Calu3 (cell line): ENCODE measurements at regions not wholly inside any gene's neighbourhood (a gene's known extent, or its start where the extent isn't known, plus 50 kb on each side); places are given as distances from the start of the nearest gene placed in this dataset.

Experiments
- BruUV-seq: library from RNA; stranded (reverse); fragments of 400-500 nt; replicated peaks from 2 replicates; lab custom pipeline; 2021; lab: Mats Ljungman, UMichigan
- CTCF ChIA-PET: fragments of 300-600 bp; sonication (Branson Sonifier 250); formaldehyde crosslinking; loops from one replicate; lab custom pipeline; 2022; ENCODE audit warnings: antibody characterized with exemption; lab: Charles Lee
- DNase-seq: peaks from one replicate; pipeline ENCODE4 v3.0.0; 2022
- H3K27ac Mint-ChIP-seq: one replicate; pipeline ENCODE4 v1.8.0; 2022; ENCODE audit warnings: mixed read lengths; ENCODE audit not compliant: unreplicated experiment
- H3K27me3 Mint-ChIP-seq: one replicate; pipeline ENCODE4 v1.8.0; 2022; ENCODE audit warnings: mixed read lengths; ENCODE audit not compliant: unreplicated experiment
- H3K36me3 Mint-ChIP-seq: one replicate; pipeline ENCODE4 v1.8.0; 2022; ENCODE audit warnings: mild to moderate bottlenecking, moderate library complexity, mixed read lengths; ENCODE audit not compliant: insufficient read depth, unreplicated experiment
- H3K4me1 Mint-ChIP-seq: one replicate; pipeline ENCODE4 v1.8.0; 2022; ENCODE audit warnings: mild to moderate bottlenecking, low read depth, mixed read lengths; ENCODE audit not compliant: unreplicated experiment
- H3K4me3 Mint-ChIP-seq: one replicate; pipeline ENCODE4 v1.8.0; 2022; ENCODE audit warnings: mild to moderate bottlenecking, low read depth, moderate library complexity, mixed read lengths; ENCODE audit not compliant: unreplicated experiment
- H3K9me3 Mint-ChIP-seq: one replicate; pipeline ENCODE4 v1.8.0; 2022; ENCODE audit warnings: low read depth, mixed read lengths; ENCODE audit not compliant: unreplicated experiment
- intact Hi-C: fragments of 100-400 bp; cut with micrococcal nuclease; formaldehyde crosslinking; loops from one replicate; pipeline ENCODE4 v1.10.0; 2022; ENCODE audit not compliant: unreplicated experiment
- TF ChIP-seq, protein P1 (sequence below): fragments of 200-600 bp; IDR thresholded peaks from one replicate; pipeline ENCODE4 v1.8.0; 2022; ENCODE audit warnings: antibody characterized with exemption; ENCODE audit not compliant: unreplicated experiment

DNA sequence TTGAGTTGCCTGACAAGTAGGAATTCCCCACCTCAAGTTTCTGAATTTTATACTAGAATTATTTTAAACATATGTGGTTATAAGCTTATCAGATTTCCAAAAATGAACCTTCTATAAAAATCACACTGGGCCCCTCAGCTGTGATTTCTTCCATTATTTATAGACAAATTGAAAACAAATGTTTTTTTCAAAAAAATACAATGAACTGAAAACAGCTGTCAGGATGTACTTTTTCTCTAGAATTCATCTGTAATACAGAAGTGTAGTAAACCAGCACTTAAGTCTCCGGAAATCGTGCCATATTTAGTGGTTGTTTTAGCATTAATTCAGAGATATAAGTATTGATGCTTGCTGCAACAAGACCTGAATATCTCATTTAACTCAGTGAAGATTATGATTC, 74.0 kb downstream of the SPRY1 start:
- intact Hi-C loops: loop anchor here (10.0 kb wide), 1 partner anchor 184 kb away; no protein-coding TSS in a partner anchor
- Mint-ChIP-seq H3K36me3 (no peaks in the 10 kb centered on the region), H3K4me1 (no peaks in the 10 kb centered on the region), H3K27me3 (no peaks in the 10 kb centered on the region), H3K9me3 (no peaks in the 10 kb centered on the region), H3K27ac (no peak overlapping the region), H3K4me3 (no peak overlapping the region)
- CTCF ChIA-PET: no interaction called here
- TF ChIP-seq, protein P1, sequence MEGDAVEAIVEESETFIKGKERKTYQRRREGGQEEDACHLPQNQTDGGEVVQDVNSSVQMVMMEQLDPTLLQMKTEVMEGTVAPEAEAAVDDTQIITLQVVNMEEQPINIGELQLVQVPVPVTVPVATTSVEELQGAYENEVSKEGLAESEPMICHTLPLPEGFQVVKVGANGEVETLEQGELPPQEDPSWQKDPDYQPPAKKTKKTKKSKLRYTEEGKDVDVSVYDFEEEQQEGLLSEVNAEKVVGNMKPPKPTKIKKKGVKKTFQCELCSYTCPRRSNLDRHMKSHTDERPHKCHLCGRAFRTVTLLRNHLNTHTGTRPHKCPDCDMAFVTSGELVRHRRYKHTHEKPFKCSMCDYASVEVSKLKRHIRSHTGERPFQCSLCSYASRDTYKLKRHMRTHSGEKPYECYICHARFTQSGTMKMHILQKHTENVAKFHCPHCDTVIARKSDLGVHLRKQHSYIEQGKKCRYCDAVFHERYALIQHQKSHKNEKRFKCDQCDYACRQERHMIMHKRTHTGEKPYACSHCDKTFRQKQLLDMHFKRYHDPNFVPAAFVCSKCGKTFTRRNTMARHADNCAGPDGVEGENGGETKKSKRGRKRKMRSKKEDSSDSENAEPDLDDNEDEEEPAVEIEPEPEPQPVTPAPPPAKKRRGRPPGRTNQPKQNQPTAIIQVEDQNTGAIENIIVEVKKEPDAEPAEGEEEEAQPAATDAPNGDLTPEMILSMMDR: no peak
- no TSS peak for BruUV-seq
- no peak for DNase-seq

- peaks cover 4% of the 10 kb centered on the region for H3K4me1 Mint-ChIP-seq
- BruUV-seq: no TSS peak
- TF ChIP-seq, protein P1: no peak
- H3K9me3 Mint-ChIP-seq: no peaks in the 10 kb centered on the region
- no peaks in the 10 kb centered on the region for H3K27me3 Mint-ChIP-seq
- DNase-seq: no peak
- intact Hi-C loops: loop anchor here (10.0 kb wide), 1 partner anchor 183 kb away; no protein-coding TSS in a partner anchor
- no peak overlapping the region for H3K4me3 Mint-ChIP-seq
- CTCF ChIA-PET: no interaction called here
- no peak overlapping the region for H3K27ac Mint-ChIP-seq
- no peaks in the 10 kb centered on the region for H3K36me3 Mint-ChIP-seq
Observed at GRCh38 chr4:123471655-123472369, 75.2 kb downstream of the SPRY1 start.

DNA sequence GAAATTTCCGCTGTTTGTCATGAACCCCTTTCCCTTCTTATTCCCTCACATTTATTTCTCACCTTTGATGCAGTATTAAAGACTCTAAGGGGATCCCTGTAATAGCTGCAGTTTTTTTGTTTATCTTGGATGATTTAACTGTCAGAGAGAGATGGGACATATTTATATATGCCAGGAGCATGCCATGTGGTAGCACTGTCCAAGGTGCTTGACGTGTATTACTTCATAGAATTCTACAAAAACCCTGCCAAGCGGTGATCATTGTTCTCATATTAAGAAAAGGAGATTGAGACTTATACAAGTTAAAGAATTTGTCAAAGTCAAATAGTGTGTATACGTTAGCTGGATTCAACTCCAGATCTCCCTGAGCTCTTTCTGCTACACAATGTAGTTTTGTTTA, 78.2 kb downstream of the SPRY1 start:
- H3K4me3 Mint-ChIP-seq: no peak overlapping the region
- TF ChIP-seq, protein P1: no peak
- intact Hi-C loops: loop anchor here (5.0 to 10.0 kb wide), 2 partner anchors 58 to 180 kb away; no protein-coding TSS in a partner anchor

GRCh38 chr4:123476089-123476488, 79.5 kb downstream of the SPRY1 start:
- no peak overlapping the region for H3K4me3 Mint-ChIP-seq
- TF ChIP-seq, protein P1: no peak
- peaks cover 37% of the 10 kb centered on the region for H3K4me1 Mint-ChIP-seq
- intact Hi-C loops: loop anchor here (5.0 to 10.0 kb wide), 2 partner anchors 59 to 179 kb away; no protein-coding TSS in a partner anchor
- CTCF ChIA-PET: no interaction called here
- DNase-seq: no peak
- BruUV-seq: no TSS peak
- H3K27ac Mint-ChIP-seq: no peak overlapping the region
- no peaks in the 10 kb centered on the region for H3K9me3 Mint-ChIP-seq
- no peaks in the 10 kb centered on the region for H3K36me3 Mint-ChIP-seq
- H3K27me3 Mint-ChIP-seq: no peaks in the 10 kb centered on the region

More for the DNA sequence above, 78.2 kb downstream of the SPRY1 start:
- H3K27ac Mint-ChIP-seq: no peak overlapping the region
- CTCF ChIA-PET: no interaction called here
- no peaks in the 10 kb centered on the region for H3K36me3 Mint-ChIP-seq
- H3K9me3 Mint-ChIP-seq: no peaks in the 10 kb centered on the region
- DNase-seq: no peak
- peaks cover 34% of the 10 kb centered on the region for H3K4me1 Mint-ChIP-seq
- no peaks in the 10 kb centered on the region for H3K27me3 Mint-ChIP-seq
- BruUV-seq: no TSS peak
